Panc1 (cell line): ENCODE measurements at regions not wholly inside any gene's neighbourhood (a gene's known extent, or its start where the extent isn't known, plus 50 kb on each side); places are given as distances from the start of the nearest gene placed in this dataset.

ENCODE experiments used
- SIN3A ChIP-seq: IDR thresholded peaks from 2 replicates; pipeline ENCODE4 v1.6.1; 2012; ENCODE audit warnings: low read depth, mild to moderate bottlenecking, low read length, moderate library complexity, borderline replicate concordance; ENCODE audit not compliant: insufficient read depth
- TF ChIP-seq, protein P1 (sequence below): fragments of 450-650 bp; IDR thresholded peaks from 2 replicates; pipeline ENCODE4 v1.5.1; 2017; ENCODE audit warnings: mild to moderate bottlenecking

DNA sequence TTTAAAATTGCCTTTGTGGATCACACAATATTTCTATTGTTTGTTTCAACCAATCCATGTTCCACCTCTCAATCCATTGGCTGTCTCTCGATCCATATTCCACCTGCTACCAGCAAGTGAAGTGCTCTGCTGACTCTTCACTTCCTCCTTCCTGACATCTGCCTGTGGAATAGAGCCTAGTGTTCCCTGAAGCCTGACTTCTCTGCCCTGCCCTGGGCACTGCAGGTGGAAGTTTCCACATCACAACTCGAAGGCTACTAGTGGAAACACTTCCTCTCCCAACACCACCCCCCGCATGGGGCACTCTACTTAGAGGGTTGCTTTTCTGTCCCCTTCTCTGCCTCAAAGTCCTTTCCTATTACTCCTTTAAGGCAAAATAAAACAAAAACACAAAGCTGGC lies 563.8 kb upstream of the IGFBP3 start:
- TF ChIP-seq SIN3A: no peak
- TF ChIP-seq, protein P1, sequence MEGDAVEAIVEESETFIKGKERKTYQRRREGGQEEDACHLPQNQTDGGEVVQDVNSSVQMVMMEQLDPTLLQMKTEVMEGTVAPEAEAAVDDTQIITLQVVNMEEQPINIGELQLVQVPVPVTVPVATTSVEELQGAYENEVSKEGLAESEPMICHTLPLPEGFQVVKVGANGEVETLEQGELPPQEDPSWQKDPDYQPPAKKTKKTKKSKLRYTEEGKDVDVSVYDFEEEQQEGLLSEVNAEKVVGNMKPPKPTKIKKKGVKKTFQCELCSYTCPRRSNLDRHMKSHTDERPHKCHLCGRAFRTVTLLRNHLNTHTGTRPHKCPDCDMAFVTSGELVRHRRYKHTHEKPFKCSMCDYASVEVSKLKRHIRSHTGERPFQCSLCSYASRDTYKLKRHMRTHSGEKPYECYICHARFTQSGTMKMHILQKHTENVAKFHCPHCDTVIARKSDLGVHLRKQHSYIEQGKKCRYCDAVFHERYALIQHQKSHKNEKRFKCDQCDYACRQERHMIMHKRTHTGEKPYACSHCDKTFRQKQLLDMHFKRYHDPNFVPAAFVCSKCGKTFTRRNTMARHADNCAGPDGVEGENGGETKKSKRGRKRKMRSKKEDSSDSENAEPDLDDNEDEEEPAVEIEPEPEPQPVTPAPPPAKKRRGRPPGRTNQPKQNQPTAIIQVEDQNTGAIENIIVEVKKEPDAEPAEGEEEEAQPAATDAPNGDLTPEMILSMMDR: no peak
